Small intestine (tissue), 7 donors: ENCODE measurements at regions not wholly inside any gene's neighbourhood (a gene's known extent, or its start where the extent isn't known, plus 50 kb on each side); places are given as distances from the start of the nearest gene placed in this dataset.
"Not testable (repeated sequence)": the region's sequence is repeated elsewhere in the genome, so short reads cannot be mapped to it uniquely, and the experiment has no call there.

Source experiments
- DNase-seq, 2 donors: peaks; one replicate each; pipeline versions ENCODE4 v3.0.0 to v3.0.0-alpha.2; 2013
- FAIRE-seq: peaks from 2 replicates; lab custom pipeline; 2012; peaks lifted over from hg19 to GRCh38; lab: Jason Lieb, UNC
- H3K27ac ChIP-seq, 3 donors: one replicate each; pipeline ENCODE4 v1.5.1; 2013; ENCODE audit warnings: low read length in 2 of 3, mild to moderate bottlenecking in 2 of 3, control low read depth in 1 of 3, inconsistent platforms in 1 of 3, low read depth in 1 of 3, moderate library complexity in 1 of 3
- H3K27me3 ChIP-seq, 3 donors: one replicate each; pipeline ENCODE4 v1.6.1; 2013; ENCODE audit warnings: low read length in 3 of 3, inconsistent platforms in 1 of 3; ENCODE audit not compliant: control insufficient read depth in 3 of 3, insufficient read depth in 3 of 3
- H3K36me3 ChIP-seq, 3 donors: one replicate each; pipeline ENCODE4 v1.6.1; 2013; ENCODE audit warnings: low read length in 3 of 3, inconsistent platforms in 1 of 3, low read depth in 1 of 3, mild to moderate bottlenecking in 1 of 3, moderate library complexity in 1 of 3; ENCODE audit not compliant: control insufficient read depth in 3 of 3, insufficient read depth in 2 of 3
- H3K4me1 ChIP-seq, 3 donors: one replicate each; pipeline ENCODE4 v1.6.1; 2013; ENCODE audit warnings: low read length in 2 of 3, inconsistent platforms in 1 of 3, low read depth in 1 of 3, mild to moderate bottlenecking in 1 of 3, moderate library complexity in 1 of 3; ENCODE audit not compliant: control insufficient read depth in 3 of 3, insufficient read depth in 2 of 3
- H3K4me3 ChIP-seq, 3 donors: one replicate each; pipeline ENCODE4 v1.5.1; 2013; ENCODE audit warnings: low read length in 3 of 3, control low read depth in 1 of 3, inconsistent platforms in 1 of 3, low read depth in 1 of 3, mild to moderate bottlenecking in 1 of 3, moderate library complexity in 1 of 3
- H3K9me3 ChIP-seq, 2 donors: one replicate each; pipeline ENCODE4 v1.6.1; 2013; ENCODE audit warnings: low read depth in 1 of 2, low read length in 1 of 2; ENCODE audit not compliant: control insufficient read depth in 2 of 2, insufficient read depth in 1 of 2
- WGBS, 3 donors: extraction: QIAGEN DNeasy Blood & Tissue Kit; methylation state at CpG; one replicate each; pipeline ENCODE4 v1.1.7; 2013; 5-methylcytosine and 5-hydroxymethylcytosine counted together
- donor health status: healthy with polysubstance abuse.
- donor health status: control.
- donor health status: control.
- donor health status: Bipolar disorder and iron deficiency.
- donor health status: healthy.

DNA sequence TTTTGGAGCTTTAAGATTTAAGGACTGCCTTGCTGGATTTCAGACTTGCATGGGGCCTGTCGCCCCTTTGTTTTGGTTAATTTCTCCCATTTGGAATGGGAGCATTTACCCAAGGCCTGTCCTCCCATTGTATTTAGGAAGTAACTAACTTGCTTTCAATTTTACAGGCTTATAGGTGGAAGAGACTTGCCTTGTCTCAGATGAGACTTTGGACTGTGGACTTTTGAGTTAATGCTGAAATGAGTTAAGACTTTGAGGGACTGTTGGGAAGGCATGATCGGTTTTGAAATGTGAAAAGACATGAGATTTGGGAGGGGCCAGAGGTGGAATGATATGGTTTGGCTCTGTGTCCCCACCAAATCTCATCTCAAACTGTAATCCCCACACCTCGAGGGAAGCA, 56.5 kb upstream of the TNFSF10 start:
- not testable (repeated sequence) for FAIRE-seq, H3K36me3 ChIP-seq, H3K9me3 ChIP-seq, H3K27me3 ChIP-seq, H3K4me3 ChIP-seq
- Histone ChIP-seq H3K27ac (peak overlapping the region; percentile 28 to 84 (median 66)), H3K4me1 (peaks cover 0 to 14% (median 4%) of the 10 kb centered on the region in 3 donors)
- WGBS, 3 donors: 45 to 64% (median 55%) methylated on average over 3 of the region's 3 CpGs
- peak; percentile 34 to 43 for DNase-seq

DNA sequence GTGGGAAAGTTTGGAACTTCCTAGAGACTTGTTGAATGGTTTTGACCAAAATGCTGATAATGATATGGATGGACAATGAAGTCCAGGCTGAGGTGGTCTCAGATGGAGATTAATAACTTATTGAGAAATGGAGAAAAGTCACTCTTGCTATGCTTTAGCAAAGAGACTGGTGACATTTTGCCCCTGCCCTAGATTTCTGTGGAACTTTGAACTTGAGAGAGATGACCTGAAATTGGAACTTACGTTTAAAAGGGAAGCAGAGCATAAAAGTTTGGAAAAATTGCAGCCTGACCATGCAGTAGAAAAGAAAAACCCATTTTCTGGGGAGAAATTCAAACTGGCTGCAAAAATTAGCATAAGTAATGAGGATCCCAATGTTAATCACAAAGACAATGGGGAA, 55.5 kb upstream of the TNFSF10 start:
- H3K9me3 ChIP-seq, H3K27ac ChIP-seq, DNase-seq, H3K4me3 ChIP-seq, FAIRE-seq, H3K36me3 ChIP-seq, H3K27me3 ChIP-seq: not testable (repeated sequence)
- 81 to 88% (median 83%) methylated on average over 1 of the region's 1 CpG for WGBS, 3 donors
- peaks cover 0 to 14% (median 4%) of the 10 kb centered on the region in 3 donors for H3K4me1 ChIP-seq

DNA sequence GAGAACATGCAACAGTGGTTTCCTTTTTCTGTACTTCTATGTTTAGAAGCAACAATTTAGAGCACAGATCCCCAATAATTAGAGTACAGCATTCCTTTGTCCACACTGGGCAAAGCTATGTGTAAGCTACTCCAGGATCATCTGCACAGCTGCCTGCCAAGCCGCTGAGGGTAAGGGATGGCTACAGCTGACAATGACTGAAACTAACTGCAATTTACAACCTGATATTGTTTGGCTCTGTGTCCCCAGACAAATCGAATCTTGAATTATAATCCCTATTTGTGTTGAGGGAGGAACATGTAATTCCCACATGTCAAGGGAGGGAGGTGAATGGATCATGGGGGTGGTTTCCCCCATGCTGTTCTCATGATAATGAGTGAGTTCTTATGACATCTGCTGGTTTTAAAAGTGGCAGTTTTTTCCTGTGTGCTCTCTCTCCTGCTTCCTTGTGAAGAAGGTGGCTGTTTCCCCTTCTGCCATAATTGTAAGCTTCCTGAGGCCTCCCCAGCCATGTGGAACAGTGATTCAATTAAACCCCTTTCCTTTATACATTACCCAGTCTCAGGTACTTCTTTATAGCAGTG, 54.8 kb upstream of the TNFSF10 start:
- H3K4me1 ChIP-seq: peaks cover 0 to 14% (median 4%) of the 10 kb centered on the region in 3 donors
- no peak overlapping the region for H3K4me3 ChIP-seq
- no peak overlapping the region for H3K27ac ChIP-seq
- H3K27me3 ChIP-seq: no peaks in the 10 kb centered on the region
- DNase-seq (no peak), FAIRE-seq (no peak)
- H3K36me3 ChIP-seq: no peaks in the 10 kb centered on the region
- 38 to 47% (median 46%) methylated on average over 2 of the region's 2 CpGs for WGBS, 3 donors
- H3K9me3 ChIP-seq: no peaks in the 10 kb centered on the region

DNA sequence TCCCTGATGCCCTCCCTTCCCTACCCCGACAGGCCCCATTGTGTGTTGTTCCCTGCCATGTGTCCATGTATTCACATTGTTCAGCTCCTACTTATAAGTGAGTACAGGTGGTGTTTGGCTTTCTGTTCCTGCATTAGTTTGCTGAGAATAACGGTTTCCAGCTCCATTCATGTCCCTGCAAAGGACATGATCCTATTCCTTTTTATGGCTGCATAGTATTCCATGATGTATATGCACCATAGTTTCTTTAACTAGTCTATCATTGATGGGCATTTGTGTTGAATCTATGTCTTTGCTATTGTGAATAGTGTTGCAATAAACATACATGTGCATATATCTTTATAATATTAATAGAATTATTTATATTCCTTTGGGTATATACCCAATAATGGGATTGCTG, 52.1 kb upstream of the TNFSF10 start:
- Histone ChIP-seq H3K4me3 (no peak overlapping the region), H3K27ac (no peak overlapping the region), H3K9me3 (peaks cover 0 to 3% of the 10 kb centered on the region in 2 donors), H3K36me3 (no peaks in the 10 kb centered on the region), H3K27me3 (no peaks in the 10 kb centered on the region), H3K4me1 (peaks cover 0 to 14% (median 4%) of the 10 kb centered on the region in 3 donors)
- 80 to 89% (median 82%) methylated on average over 2 of the region's 2 CpGs for WGBS, 3 donors
- DNase-seq (no peak), FAIRE-seq (no peak)

DNA sequence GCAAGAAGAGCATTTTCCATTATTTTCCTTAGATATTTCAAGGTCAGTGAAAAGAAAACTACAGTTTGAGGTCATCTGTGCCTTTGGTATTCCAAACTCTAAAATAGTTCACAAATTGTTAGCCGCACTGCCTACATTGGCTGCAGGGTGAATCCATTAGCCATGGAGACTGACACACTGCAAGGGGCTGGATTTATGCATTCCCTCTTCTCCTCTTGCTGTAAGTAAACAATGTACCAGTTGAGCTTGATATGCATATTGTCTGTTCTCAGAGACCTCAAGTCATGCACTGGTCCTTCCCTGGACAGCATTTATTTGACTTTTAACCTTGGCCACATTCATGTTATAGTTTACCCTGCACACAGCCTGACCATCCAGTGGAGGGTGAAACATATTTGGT, 50.2 kb upstream of the TNFSF10 start:
- no peaks in the 10 kb centered on the region for H3K27me3 ChIP-seq
- H3K4me1 ChIP-seq: no peaks in the 10 kb centered on the region
- DNase-seq (no peak), FAIRE-seq (no peak)
- no peaks in the 10 kb centered on the region for H3K36me3 ChIP-seq
- H3K4me3 ChIP-seq: no peak overlapping the region
- peaks cover 0 to 4% of the 10 kb centered on the region in 2 donors for H3K9me3 ChIP-seq
- no peak overlapping the region for H3K27ac ChIP-seq
- 94 to 100% (median 96%) methylated on average over 1 of the region's 1 CpG for WGBS, 3 donors
